NOMO-1 treated with DMSO at 0.1 percent for 48 hours (cell line): ENCODE measurements at regions not wholly inside any gene's neighbourhood (a gene's known extent, or its start where the extent isn't known, plus 50 kb on each side); places are given as distances from the start of the nearest gene placed in this dataset.

Experiments used
- DNase-seq: peaks from one replicate; lab custom pipeline; 2025; ENCODE audit not compliant: unreplicated experiment; lab: John Stamatoyannopoulos, UW

- DNase-seq: no peak
Measured at GRCh38 chr3:64464955-64465354, 222.8 kb downstream of the ADAMTS9 start.

- no peak for DNase-seq
Measured at GRCh38 chr3:64463981-64464380, 223.8 kb downstream of the ADAMTS9 start.

DNA sequence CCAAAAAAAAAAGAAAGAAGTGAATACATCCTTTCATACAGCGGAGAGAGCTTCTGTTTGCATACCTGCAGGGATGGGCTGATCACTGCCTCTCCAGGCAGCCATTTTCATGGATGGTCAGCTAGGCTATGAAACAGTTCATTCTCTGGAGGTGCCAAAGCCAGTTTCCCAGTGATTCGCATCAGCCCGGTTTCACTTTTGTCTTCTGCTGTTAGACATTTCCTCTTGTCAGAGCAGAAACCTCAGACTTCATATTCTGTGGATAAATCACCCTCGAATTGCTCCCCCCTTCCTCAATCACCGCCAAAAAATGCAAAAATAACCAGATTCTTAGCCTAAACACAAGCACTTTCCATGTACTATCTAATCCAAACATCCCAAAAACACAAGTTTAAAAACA, 225.6 kb downstream of the ADAMTS9 start:
- DNase-seq: peak; percentile 42

DNA sequence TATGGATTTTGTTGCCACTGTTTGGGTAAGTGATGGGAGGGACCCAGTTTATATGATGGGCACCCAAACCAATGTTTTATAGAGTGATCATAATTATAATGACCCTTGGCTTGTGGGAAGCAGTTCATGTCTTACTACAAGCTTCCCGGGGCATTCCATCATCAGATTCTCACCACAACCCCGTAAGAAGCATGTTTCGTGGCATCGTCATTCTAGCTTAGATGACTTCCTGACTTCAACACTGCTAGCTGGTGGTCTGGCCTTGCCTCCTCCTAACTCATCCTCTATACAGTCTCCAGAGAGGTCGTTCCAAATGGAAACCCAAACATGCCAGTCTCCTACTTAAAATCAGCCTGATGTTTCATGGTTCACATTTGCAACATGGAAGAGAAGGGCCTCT, 226.9 kb downstream of the ADAMTS9 start:
- no peak for DNase-seq

DNA sequence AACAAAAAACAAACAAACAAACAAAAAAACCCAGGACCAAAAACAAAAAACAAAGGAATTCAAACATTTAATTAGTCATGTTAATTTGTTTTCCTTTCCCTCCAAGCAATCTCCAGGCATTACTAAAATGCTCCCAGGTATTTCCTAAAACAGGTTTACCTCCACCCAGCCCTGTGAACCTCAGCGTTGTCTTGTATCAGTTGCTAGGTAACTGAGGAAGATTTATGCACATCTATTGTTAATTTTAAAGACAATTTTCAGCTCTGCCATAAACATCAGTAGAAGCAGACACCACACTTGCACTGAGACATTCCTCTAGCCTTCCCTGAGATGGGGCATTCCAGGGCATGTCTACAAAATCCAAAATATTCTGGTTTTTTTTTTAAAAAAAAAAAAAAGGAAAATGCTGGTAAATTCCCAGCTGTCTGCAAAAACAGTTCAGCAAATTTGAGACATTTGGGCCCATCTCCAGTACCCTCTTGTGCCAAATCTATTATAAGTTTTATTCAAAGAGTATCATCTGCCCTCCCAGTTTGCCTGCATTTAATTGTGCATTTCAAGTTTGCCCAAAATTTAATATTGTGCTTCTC, 227.6 kb downstream of the ADAMTS9 start:
- DNase-seq: no peak

GRCh38 chr3:64459711-64460110, 228.1 kb downstream of the ADAMTS9 start:
- no peak for DNase-seq

DNA sequence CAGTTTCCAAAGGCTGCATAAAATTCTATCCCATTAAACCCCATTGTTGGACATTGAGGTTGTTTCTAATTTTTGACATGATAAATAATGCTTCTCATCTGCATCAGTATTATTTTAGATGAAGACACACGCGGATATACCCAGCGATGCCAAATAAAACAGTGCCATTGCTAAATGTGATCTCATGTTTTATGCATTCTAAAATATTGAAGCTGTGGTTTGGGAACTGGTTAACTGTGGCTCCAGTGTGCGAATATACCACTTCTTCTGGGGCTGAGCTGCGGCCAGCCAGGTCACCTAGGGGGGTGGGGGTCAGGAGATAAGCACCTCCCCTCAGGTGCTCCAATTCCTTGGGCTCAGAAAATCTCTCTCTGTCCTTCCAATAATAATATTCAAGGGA, 230.0 kb downstream of the ADAMTS9 start:
- no peak for DNase-seq

DNA sequence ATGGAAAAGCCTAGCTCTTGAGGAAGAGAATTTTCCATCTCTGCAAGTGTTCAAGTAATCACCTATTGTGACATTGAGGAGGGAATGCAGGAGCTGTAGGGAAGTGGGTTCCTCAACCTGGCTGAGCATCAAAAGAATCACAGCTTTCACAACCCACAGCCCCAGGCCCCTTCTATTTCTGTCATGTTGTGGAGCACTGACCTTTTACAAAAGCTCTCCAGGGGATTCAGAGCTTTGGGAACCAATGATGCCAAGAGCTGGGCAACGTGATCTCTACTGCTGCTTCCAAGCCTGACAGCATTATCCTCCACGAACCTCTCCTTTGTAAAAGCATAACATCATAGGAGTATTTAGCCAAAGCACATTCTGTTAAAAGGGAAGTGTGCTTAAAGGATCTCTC, 231.1 kb downstream of the ADAMTS9 start:
- no peak for DNase-seq

DNA sequence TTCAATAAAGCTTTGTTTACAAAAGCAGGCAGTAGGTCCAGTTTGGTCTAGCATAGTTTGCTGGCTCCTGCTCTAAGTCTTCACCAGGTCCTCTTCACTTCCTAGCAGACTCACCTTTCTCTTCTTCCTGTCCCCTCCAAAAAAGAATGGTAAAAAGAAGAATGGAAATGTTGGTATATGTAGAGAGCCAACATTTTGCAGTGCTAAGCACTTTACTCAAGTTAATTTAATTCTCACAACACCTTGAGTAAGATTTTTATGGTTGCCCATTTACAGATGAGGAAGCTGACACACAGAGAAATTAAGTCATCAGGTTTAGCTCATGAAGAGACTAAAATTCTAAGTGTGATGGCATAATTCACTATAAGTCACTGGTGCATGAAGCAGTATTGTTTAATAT, 230.1 kb upstream of the PRICKLE2 start:
- no peak for DNase-seq

- DNase-seq: no peak
Measured at GRCh38 chr3:64454768-64455167, 229.5 kb upstream of the PRICKLE2 start.

DNA sequence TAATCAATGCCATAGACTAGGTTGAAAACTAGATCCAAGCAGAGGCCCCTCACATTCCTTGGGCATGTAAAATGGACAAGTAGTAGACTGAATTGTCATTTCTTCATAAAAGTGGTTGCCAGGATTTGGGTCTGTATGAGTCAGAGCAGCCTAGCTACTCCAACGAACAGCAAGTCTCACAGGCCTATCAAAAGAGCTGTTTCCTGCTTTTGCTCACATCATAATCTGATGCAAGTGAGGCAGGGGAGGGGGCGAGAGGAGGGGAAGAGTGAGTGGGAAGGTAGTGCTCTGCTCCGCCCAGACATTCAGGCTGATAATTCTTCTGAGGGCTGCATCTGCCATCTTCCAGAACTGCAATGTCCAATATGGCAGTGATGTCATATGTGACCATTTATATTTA, 228.9 kb upstream of the PRICKLE2 start:
- no peak for DNase-seq

- no peak for DNase-seq
Measured at GRCh38 chr3:64451283-64452012, 226.2 kb upstream of the PRICKLE2 start.

GRCh38 chr3:64450396-64450956, 225.2 kb upstream of the PRICKLE2 start:
- no peak for DNase-seq

DNA sequence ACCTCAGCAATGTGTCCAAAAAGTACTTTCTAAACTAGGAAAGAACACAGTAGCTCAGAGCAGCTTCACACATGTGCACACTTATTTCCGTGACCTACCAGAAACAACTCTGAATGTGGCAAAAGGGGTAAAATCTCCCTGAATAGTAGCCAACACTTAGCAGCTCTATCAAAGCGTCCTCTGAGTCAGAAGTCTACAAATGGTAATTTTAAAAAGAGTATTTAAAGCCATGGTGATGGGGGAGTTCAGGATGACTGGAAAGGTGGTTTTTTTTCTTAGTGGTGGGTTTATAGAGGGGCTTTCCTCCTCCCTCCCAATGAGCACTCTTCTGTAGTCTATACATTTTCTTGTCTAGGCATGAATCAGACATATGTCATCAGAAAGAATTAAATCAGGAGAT, 223.8 kb upstream of the PRICKLE2 start:
- no peak for DNase-seq

- DNase-seq: no peak
Measured at GRCh38 chr3:64445944-64446300, 220.7 kb upstream of the PRICKLE2 start.

- DNase-seq: no peak
Measured at GRCh38 chr3:64445109-64445943, 220.1 kb upstream of the PRICKLE2 start.

DNA sequence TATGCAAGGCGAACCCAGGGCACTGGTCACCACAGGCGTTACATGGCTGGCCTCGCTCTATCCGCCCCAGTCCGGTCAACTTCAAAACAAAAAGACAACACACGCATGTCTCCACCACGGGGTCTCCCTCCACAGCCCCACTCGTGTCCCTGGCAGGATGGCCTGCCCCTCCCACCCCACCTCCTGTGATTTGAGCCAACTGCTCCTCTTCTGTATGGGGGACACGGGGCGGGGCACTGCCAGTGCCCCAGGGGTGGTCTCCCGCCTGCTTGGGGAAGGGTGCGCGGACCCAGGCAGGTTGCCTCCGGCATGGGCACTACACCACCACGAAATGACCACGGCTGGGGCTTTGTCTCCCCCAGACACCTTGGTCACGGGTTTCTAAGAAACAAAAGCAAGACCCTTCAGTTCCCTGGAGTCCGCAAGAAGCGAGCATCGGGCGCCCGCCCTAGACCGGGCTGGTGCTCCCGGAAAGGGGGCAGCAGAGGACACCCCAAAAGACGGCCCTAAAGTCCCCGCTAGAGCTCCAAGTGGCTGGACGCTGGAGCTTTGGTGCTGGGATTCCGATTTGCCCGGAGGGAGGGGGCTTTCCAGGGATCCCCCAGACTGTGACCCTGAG, 219.3 kb upstream of the PRICKLE2 start:
- no peak for DNase-seq

DNA sequence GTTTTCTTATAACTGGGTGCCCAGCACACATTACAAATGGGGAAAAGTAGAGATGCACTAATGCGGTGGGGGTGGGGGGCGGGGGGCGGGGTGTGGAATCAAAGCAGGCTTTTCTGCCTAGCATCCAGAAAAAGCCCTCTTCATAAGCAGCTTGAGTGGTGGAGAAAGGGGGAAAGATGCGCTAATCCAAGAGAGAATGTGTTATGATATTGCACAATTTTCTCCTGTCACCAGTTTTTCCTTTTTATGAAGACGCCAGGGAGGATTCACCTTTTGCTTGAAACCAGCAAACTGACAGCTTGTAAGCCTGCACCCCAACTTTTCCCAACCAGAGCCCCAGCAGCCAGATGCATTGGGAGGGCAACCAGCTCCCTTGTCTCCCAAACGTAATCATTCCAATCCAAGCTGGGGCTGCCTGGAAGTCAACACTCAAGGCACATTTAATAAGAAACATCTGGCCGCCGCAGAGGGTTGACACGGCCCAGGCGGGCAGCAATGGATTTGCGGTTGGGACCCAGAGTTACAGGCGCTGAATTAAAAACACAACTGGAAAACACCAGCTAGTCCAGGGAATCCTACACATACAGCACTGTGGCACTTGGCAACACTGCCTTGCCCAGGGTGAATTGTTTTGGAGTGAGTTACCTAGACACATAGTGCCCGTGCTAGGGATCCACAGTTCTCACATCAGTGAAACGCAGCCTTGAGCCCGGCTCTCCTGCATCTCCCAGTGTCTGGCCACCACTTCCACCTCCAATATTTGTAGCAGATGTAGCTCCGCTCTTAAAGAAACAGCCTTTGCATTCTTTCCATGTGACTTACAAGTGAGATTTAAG, 218.5 kb upstream of the PRICKLE2 start:
- no peak for DNase-seq

GRCh38 chr3:64441861-64442260, 216.6 kb upstream of the PRICKLE2 start:
- DNase-seq: no peak

- DNase-seq: no peak
Measured at GRCh38 chr3:64440498-64440897, 215.2 kb upstream of the PRICKLE2 start.

GRCh38 chr3:64438812-64439211, 213.5 kb upstream of the PRICKLE2 start:
- no peak for DNase-seq
